ENCODE measurements at regions not wholly inside any gene's neighbourhood (a gene's known extent, or its start where the extent isn't known, plus 50 kb on each side); places are given as distances from the start of the nearest gene placed in this dataset.

- no peak for TF ChIP-seq CTCF (IDR thresholded peaks at IDR 0.05; ENCODE audit: borderline replicate concordance, extremely low read depth, low read length, poor library complexity, severe bottlenecking)
- no peak for TF ChIP-seq EZH2 (IDR thresholded peaks at IDR 0.05; ENCODE audit: borderline replicate concordance, low read depth, low read length, severe bottlenecking)
Observed at GRCh38 chr10:53719658-53720057, 947.1 kb upstream of the MBL2 start.
